Testis (tissue), 2 donors: ENCODE measurements at regions not wholly inside any gene's neighbourhood (a gene's known extent, or its start where the extent isn't known, plus 50 kb on each side); places are given as distances from the start of the nearest gene placed in this dataset.

Experiments used
- CTCF ChIP-seq, 3 experiments: fragments of 450-650 bp in 2 of 3; fragments of 200-600 bp in 1 of 3; sonication (generic) in 1 of 3; IDR thresholded peaks; one replicate each; pipeline ENCODE4 v1.5.1; 2016 to 2019; ENCODE audit warnings: antibody characterized with exemption in 3 of 3, mild to moderate bottlenecking in 2 of 3, moderate library complexity in 1 of 3
- POLR2A ChIP-seq: fragments of 450-650 bp; IDR thresholded peaks from one replicate; pipeline ENCODE4 v1.6.1; 2017; ENCODE audit warnings: antibody characterized with exemption, mild to moderate bottlenecking, moderate library complexity

- TF ChIP-seq POLR2A (no peak), CTCF (IDR thresholded peaks at IDR 0.05) (no peak)
Measured at GRCh38 chr3:59506191-59506590, 456.4 kb upstream of the CFAP20DC start.
